Lung (tissue), 11 donors: ENCODE measurements at regions not wholly inside any gene's neighbourhood (a gene's known extent, or its start where the extent isn't known, plus 50 kb on each side); places are given as distances from the start of the nearest gene placed in this dataset.

ENCODE experiments used
- ATAC-seq: fragments of 200-7000 bp; cut with Tn5 transposase; one replicate; pipeline ENCODE4 v1.9.1; 2020; ENCODE audit warnings: moderate number of reproducible peaks; ENCODE audit not compliant: insufficient read depth, low FRiP score
- DNase-seq, 3 donors: peaks; one replicate each; pipeline ENCODE4 v3.0.0-alpha.2; 2013 to 2017
- H3K27ac ChIP-seq, 2 donors: one replicate each; pipeline ENCODE4 v1.5.1; 2013; ENCODE audit warnings: mild to moderate bottlenecking in 2 of 2, moderate library complexity in 2 of 2, control low read depth in 1 of 2, inconsistent platforms in 1 of 2, low read depth in 1 of 2, low read length in 1 of 2
- H3K27me3 ChIP-seq, 3 donors: one replicate each; pipeline ENCODE4 v1.5.1; 2013; ENCODE audit warnings: low read length in 2 of 3; ENCODE audit not compliant: control insufficient read depth in 3 of 3, insufficient read depth in 3 of 3
- H3K36me3 ChIP-seq, 4 donors: one replicate each; pipeline ENCODE4 v1.5.1; 2013; ENCODE audit warnings: low read length in 4 of 4, mild to moderate bottlenecking in 1 of 4, moderate library complexity in 1 of 4; ENCODE audit not compliant: control insufficient read depth in 4 of 4, insufficient read depth in 4 of 4
- H3K4me1 ChIP-seq, 5 donors: one replicate each; pipeline ENCODE4 v1.5.1; 2013; ENCODE audit warnings: low read length in 5 of 5, mild to moderate bottlenecking in 2 of 5, moderate library complexity in 1 of 5; ENCODE audit not compliant: control insufficient read depth in 5 of 5, insufficient read depth in 5 of 5
- H3K4me3 ChIP-seq: one replicate; pipeline ENCODE4 v1.5.1; 2013; ENCODE audit warnings: mild to moderate bottlenecking, control low read depth, moderate library complexity
- H3K9ac ChIP-seq, 2 donors: one replicate each; pipeline ENCODE4 v1.5.1; 2013; ENCODE audit warnings: low read length in 2 of 2, control low read depth in 1 of 2; ENCODE audit not compliant: insufficient read depth in 1 of 2
- H3K9me3 ChIP-seq, 4 donors: one replicate each; pipeline ENCODE4 v1.5.1; 2013; ENCODE audit warnings: low read length in 3 of 4, mild to moderate bottlenecking in 1 of 4, moderate library complexity in 1 of 4; ENCODE audit not compliant: control insufficient read depth in 4 of 4, insufficient read depth in 3 of 4
- WGBS, 2 donors: extraction: QIAGEN DNeasy Blood & Tissue Kit; methylation state at CpG; one replicate each; pipeline ENCODE4 v1.1.7; 2013; 5-methylcytosine and 5-hydroxymethylcytosine counted together
- TF ChIP-seq, protein P1 (sequence below): IDR thresholded peaks from 2 replicates; pipeline ENCODE4 v1.5.1; 2012; ENCODE audit warnings: mild to moderate bottlenecking; ENCODE audit errors: control extremely low read depth, extremely low read depth
- donor health status: control.
- donor health status: control.
- donor health status: Bipolar disorder and iron deficiency.
- donor health status: healthy.
- donor health status: DM: yes; HTN: yes; CAD: no.

DNA sequence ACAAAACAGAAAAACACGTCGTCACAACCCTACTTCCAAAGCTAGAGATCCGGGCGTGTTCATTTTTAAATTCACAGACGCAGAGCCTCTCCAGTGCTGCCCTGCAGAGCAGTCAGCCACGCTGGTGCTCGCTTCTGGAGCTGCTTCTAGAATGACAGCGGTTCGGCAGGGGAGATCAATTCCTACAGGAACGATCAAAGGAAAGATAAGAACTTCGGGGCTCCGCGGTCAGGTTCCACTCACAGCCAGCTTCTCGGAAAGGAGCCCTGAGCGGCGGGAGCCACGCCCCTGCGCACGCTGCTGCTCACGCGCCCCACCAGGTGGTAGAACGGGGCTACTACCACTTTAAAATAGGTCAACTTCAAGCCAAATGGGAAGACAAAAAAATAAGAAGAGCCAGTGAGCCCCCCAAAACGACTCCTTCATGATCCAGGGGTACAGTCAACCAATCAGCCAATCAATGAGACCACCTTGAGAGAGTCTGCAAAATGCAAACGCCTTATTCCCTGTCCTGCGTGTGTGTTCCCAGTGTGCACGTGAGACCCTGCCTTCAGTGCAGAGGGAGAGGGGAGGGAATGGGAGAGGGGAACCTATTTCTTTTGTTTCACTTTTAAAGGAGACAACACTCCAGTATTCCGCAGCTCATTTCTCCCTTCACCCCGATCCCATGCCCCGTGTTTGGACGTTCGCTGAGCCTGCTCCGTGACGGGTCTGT is 209.7 kb downstream of the RBFOX3 start:
- no peaks in the 10 kb centered on the region for H3K36me3 ChIP-seq
- ATAC-seq: peak; percentile 92
- TF ChIP-seq, protein P1, sequence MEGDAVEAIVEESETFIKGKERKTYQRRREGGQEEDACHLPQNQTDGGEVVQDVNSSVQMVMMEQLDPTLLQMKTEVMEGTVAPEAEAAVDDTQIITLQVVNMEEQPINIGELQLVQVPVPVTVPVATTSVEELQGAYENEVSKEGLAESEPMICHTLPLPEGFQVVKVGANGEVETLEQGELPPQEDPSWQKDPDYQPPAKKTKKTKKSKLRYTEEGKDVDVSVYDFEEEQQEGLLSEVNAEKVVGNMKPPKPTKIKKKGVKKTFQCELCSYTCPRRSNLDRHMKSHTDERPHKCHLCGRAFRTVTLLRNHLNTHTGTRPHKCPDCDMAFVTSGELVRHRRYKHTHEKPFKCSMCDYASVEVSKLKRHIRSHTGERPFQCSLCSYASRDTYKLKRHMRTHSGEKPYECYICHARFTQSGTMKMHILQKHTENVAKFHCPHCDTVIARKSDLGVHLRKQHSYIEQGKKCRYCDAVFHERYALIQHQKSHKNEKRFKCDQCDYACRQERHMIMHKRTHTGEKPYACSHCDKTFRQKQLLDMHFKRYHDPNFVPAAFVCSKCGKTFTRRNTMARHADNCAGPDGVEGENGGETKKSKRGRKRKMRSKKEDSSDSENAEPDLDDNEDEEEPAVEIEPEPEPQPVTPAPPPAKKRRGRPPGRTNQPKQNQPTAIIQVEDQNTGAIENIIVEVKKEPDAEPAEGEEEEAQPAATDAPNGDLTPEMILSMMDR: peak; percentile 79
- peaks cover 0 to 4% (median 0%) of the 10 kb centered on the region in 5 donors for H3K4me1 ChIP-seq
- no peak overlapping the region for H3K4me3 ChIP-seq
- DNase-seq: peak; percentile 71 to 83 (median 71)
- H3K9me3 ChIP-seq: peaks cover 0 to 3% (median 0%) of the 10 kb centered on the region in 4 donors
- H3K9ac ChIP-seq: no peak overlapping the region
- WGBS, 2 donors: 8 to 11% methylated on average over 33 of the region's 33 CpGs
- H3K27me3 ChIP-seq: peaks cover 0 to 43% (median 25%) of the 10 kb centered on the region in 3 donors
- H3K27ac ChIP-seq: no peak overlapping the region

DNA sequence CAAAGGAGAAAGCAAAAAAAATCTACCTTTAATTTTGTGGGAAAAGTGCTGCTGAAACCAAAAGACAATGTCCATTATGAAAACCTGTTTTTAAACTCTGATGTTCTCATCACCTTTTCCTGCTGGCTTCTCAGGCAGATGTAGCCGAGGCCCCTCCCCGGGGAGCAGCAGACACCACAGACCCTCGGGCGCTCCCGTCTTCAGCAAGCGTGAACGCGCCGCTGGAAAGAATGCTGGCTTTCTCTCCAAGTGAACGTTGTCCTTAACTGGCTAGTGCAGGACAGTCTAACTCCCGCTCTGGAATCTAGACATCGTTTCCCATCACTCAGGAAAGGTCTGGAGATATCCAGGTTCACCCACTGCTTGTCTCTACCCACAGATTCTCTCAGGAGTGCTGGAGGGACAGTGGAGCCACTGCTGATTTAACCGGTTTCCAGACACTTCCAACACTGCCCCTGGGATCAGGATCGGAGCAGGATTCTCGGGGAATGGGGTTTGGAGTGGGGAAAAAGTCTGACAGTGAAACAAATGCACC is 211.2 kb downstream of the RBFOX3 start:
- Histone ChIP-seq H3K4me3 (no peak overlapping the region), H3K27me3 (peaks cover 0 to 40% (median 19%) of the 10 kb centered on the region in 3 donors), H3K27ac (no peak overlapping the region), H3K9me3 (no peaks in the 10 kb centered on the region), H3K36me3 (no peaks in the 10 kb centered on the region), H3K9ac (no peak overlapping the region), H3K4me1 (peaks cover 0 to 4% (median 0%) of the 10 kb centered on the region in 5 donors)
- TF ChIP-seq, protein P1: no peak
- 60 to 69% methylated on average over 15 of the region's 15 CpGs for WGBS, 2 donors
- DNase-seq (no peak), ATAC-seq (no peak)

DNA sequence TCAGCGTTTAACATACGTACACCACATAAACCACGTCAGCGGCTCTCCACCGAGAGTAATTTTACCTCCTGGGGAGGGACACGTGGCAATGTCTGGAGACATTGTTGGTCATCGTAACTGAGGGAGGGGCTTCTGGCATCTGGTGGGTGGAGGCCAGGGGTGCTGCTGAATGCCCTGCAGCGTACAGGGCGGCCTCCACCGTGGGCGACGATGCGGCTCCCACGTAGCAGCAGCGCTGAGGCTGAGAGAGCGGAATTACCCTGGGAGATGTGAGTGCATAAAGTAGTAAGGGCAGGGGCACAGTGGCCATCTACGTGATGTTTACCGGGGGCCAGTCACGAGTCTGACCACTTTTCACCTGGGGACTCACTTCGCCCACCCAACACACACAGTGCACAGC is 212.4 kb downstream of the RBFOX3 start:
- Histone ChIP-seq H3K27me3 (peaks cover 0 to 47% (median 19%) of the 10 kb centered on the region in 3 donors), H3K27ac (no peak overlapping the region), H3K4me3 (no peak overlapping the region), H3K9me3 (no peaks in the 10 kb centered on the region), H3K4me1 (peaks cover 0 to 4% (median 0%) of the 10 kb centered on the region in 5 donors), H3K9ac (no peak overlapping the region), H3K36me3 (no peaks in the 10 kb centered on the region)
- DNase-seq: no peak
- TF ChIP-seq, protein P1: no peak
- no peak for ATAC-seq
- 84 to 89% methylated on average over 20 of the region's 20 CpGs for WGBS, 2 donors
